ENCODE measurements at regions not wholly inside any gene's neighbourhood (a gene's known extent, or its start where the extent isn't known, plus 50 kb on each side); places are given as distances from the start of the nearest gene placed in this dataset.

GRCh38 chr6:141326925-141327324, 805.8 kb upstream of the GJE1 start:
- TF ChIP-seq CTCF (conservative IDR thresholded peaks at IDR 0.05 in 1 of 2, IDR thresholded peaks at IDR 0.05 in 1 of 2; ENCODE audit: extremely low read depth in 1 of 2, insufficient read depth in 1 of 2, low read depth in 1 of 2, low read length in 2 of 2), result no peak
- no peak for TF ChIP-seq EZH2 (IDR thresholded peaks at IDR 0.05; ENCODE audit: borderline replicate concordance, low read length)

All from mammary epithelial cell (primary cell).